ENCODE measurements at regions not wholly inside any gene's neighbourhood (a gene's known extent, or its start where the extent isn't known, plus 50 kb on each side); places are given as distances from the start of the nearest gene placed in this dataset.

GRCh38 chr2:12347066-12347493, 369.7 kb upstream of the TRIB2 start:
- no TSS peak for BruUV-seq (replicated peaks)
- Histone ChIP-seq H4K20me1 (ENCODE audit: insufficient read depth) (no peaks in the 10 kb centered on the region), H2AFZ (no peak overlapping the region), H3K4me3 (no peak overlapping the region), H3K36me3 (ENCODE audit: low read depth) (no peaks in the 10 kb centered on the region), H3F3A (ENCODE audit: insufficient read depth, low read depth) (no peaks in the 10 kb centered on the region), H3K4me1 (replicated peaks; ENCODE audit: insufficient read depth) (peaks cover 2% of the 10 kb centered on the region; the same call in 1 of the 2 replicates), H3K4me2 (no peak overlapping the region), H3K27ac (no peak overlapping the region), H3K79me2 (ENCODE audit: low read depth) (no peaks in the 10 kb centered on the region), H3K27me3 (ENCODE audit: insufficient read depth, low read depth) (no peaks in the 10 kb centered on the region), H3K9me2 (ENCODE audit: insufficient read depth) (no peaks in the 10 kb centered on the region), H3K9me3 (ENCODE audit: insufficient read depth, low read depth) (no peaks in the 10 kb centered on the region)
- DNase-seq, result no peak
- POLR2A ChIA-PET (ENCODE audit: unreplicated experiment), result no interaction called here
- intact Hi-C loops (cut with micrococcal nuclease; ENCODE audit: unreplicated experiment), result no loop called here
- CTCF ChIA-PET, result interaction anchor here (0.6 kb wide), 1 partner anchor 518 kb away, joined by 7 read pairs; no protein-coding TSS in a partner anchor
- TF ChIP-seq EZH2 (IDR thresholded peaks at IDR 0.05; ENCODE audit: low read depth), result no peak
- TF ChIP-seq, protein P1, sequence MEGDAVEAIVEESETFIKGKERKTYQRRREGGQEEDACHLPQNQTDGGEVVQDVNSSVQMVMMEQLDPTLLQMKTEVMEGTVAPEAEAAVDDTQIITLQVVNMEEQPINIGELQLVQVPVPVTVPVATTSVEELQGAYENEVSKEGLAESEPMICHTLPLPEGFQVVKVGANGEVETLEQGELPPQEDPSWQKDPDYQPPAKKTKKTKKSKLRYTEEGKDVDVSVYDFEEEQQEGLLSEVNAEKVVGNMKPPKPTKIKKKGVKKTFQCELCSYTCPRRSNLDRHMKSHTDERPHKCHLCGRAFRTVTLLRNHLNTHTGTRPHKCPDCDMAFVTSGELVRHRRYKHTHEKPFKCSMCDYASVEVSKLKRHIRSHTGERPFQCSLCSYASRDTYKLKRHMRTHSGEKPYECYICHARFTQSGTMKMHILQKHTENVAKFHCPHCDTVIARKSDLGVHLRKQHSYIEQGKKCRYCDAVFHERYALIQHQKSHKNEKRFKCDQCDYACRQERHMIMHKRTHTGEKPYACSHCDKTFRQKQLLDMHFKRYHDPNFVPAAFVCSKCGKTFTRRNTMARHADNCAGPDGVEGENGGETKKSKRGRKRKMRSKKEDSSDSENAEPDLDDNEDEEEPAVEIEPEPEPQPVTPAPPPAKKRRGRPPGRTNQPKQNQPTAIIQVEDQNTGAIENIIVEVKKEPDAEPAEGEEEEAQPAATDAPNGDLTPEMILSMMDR (conservative IDR thresholded peaks at IDR 0.05), result no peak

- BruUV-seq (replicated peaks), result no TSS peak
- CTCF ChIA-PET, result no interaction called here
- H3K4me2 ChIP-seq, result no peak overlapping the region
Observed at GRCh38 chr2:12348216-12348615, 368.5 kb upstream of the TRIB2 start.

DNA sequence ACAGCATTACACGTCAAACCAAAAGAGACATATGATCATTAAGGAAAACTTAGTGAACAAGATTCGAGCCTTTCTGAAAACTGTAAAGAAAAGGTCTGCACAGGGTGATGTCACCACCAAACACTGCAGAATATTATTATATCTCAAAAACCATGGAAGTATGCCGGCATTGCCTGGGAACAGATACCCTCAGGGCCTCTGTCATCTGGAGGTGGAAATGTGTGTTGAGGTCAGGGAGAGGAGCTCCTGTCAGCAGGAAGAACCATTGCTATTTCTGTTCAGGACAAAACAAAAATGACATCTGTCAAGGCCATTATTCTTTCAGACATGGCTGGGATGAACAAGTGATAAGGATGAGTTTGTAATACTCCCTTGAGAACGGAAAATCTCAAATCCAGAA, 365.9 kb upstream of the TRIB2 start:
- POLR2A ChIA-PET (ENCODE audit: unreplicated experiment), result no interaction called here
- no TSS peak for BruUV-seq (replicated peaks)
- intact Hi-C loops (cut with micrococcal nuclease; ENCODE audit: unreplicated experiment), result no loop called here

More at GRCh38 chr2:12348216-12348615, 368.5 kb upstream of the TRIB2 start:
- no peak for TF ChIP-seq EZH2 (IDR thresholded peaks at IDR 0.05; ENCODE audit: low read depth)
- TF ChIP-seq, protein P1 (conservative IDR thresholded peaks at IDR 0.05), result no peak
- Histone ChIP-seq H3K27ac (no peak overlapping the region), H3K4me3 (no peak overlapping the region), H4K20me1 (ENCODE audit: insufficient read depth) (no peaks in the 10 kb centered on the region), H3K36me3 (ENCODE audit: low read depth) (no peaks in the 10 kb centered on the region), H3K79me2 (ENCODE audit: low read depth) (no peaks in the 10 kb centered on the region), H3F3A (ENCODE audit: insufficient read depth, low read depth) (no peaks in the 10 kb centered on the region), H3K4me1 (replicated peaks; ENCODE audit: insufficient read depth) (no peaks in the 10 kb centered on the region), H3K27me3 (ENCODE audit: insufficient read depth, low read depth) (no peaks in the 10 kb centered on the region), H3K9me3 (ENCODE audit: insufficient read depth, low read depth) (no peaks in the 10 kb centered on the region), H3K9me2 (ENCODE audit: insufficient read depth) (no peaks in the 10 kb centered on the region), H2AFZ (no peak overlapping the region)
- no peak for DNase-seq
- POLR2A ChIA-PET (ENCODE audit: unreplicated experiment), result no interaction called here
- intact Hi-C loops (cut with micrococcal nuclease; ENCODE audit: unreplicated experiment), result no loop called here

More for the DNA sequence above, 365.9 kb upstream of the TRIB2 start:
- Histone ChIP-seq H3K79me2 (ENCODE audit: low read depth) (no peaks in the 10 kb centered on the region), H3K9me3 (ENCODE audit: insufficient read depth, low read depth) (no peaks in the 10 kb centered on the region; the same call in none of the 2 replicates), H3K4me3 (no peak overlapping the region), H3K36me3 (ENCODE audit: low read depth) (no peaks in the 10 kb centered on the region), H3K4me1 (replicated peaks; ENCODE audit: insufficient read depth) (no peaks in the 10 kb centered on the region), H4K20me1 (ENCODE audit: insufficient read depth) (no peaks in the 10 kb centered on the region), H3K27me3 (ENCODE audit: insufficient read depth, low read depth) (no peaks in the 10 kb centered on the region), H3K27ac (no peak overlapping the region), H2AFZ (no peak overlapping the region), H3F3A (ENCODE audit: insufficient read depth, low read depth) (no peaks in the 10 kb centered on the region), H3K4me2 (no peak overlapping the region), H3K9me2 (ENCODE audit: insufficient read depth) (no peaks in the 10 kb centered on the region)
- TF ChIP-seq EZH2 (IDR thresholded peaks at IDR 0.05; ENCODE audit: low read depth), result no peak
- TF ChIP-seq, protein P1 (conservative IDR thresholded peaks at IDR 0.05), result no peak
- no peak for DNase-seq
- CTCF ChIA-PET, result no interaction called here
